Activated naive CD8-positive, alpha-beta T cell treated with anti-CD3 and anti-CD28 coated beads, Interleukin-2, amount 10 ng/mL, durations not matched to agents 7 days and 5 days (primary cell): ENCODE measurements at regions not wholly inside any gene's neighbourhood (a gene's known extent, or its start where the extent isn't known, plus 50 kb on each side); places are given as distances from the start of the nearest gene placed in this dataset.

ENCODE experiments used
- ATAC-seq: fragments of 150-1000 bp; cut with Tn5 transposase; one replicate; pipeline ENCODE4 v1.10.0; 2021; ENCODE audit warnings: low read depth, moderate library complexity
- POLR2A ChIA-PET: fragments of 350-600 bp; sonication (Branson Sonifier 250); formaldehyde crosslinking; loops from one replicate; lab custom pipeline; 2021; ENCODE audit warnings: antibody characterized with exemption; lab: Charles Lee
- DNase-seq: peaks from one replicate; pipeline ENCODE4 v3.0.0; 2021
- H3K27ac Mint-ChIP-seq: one replicate; pipeline ENCODE4 v1.8.0; 2022; ENCODE audit warnings: mild to moderate bottlenecking, mixed read lengths
- H3K27me3 Mint-ChIP-seq: one replicate; pipeline ENCODE4 v1.8.0; 2022; ENCODE audit warnings: mild to moderate bottlenecking, moderate library complexity, mixed read lengths
- H3K36me3 Mint-ChIP-seq: one replicate; pipeline ENCODE4 v1.8.0; 2021; ENCODE audit warnings: mild to moderate bottlenecking, mixed read lengths
- H3K4me1 Mint-ChIP-seq: one replicate; pipeline ENCODE4 v1.8.0; 2021; ENCODE audit warnings: mixed read lengths
- H3K4me3 Mint-ChIP-seq: one replicate; pipeline ENCODE4 v1.8.0; 2022; ENCODE audit warnings: mild to moderate bottlenecking, moderate library complexity, mixed read lengths
- H3K9me3 Mint-ChIP-seq: one replicate; pipeline ENCODE4 v1.8.0; 2021; ENCODE audit warnings: mixed read lengths

GRCh38 chr9:119868694-119869093 is 499.5 kb upstream of the BRINP1 start:
- Mint-ChIP-seq H3K27ac (no peak overlapping the region), H3K27me3 (no peaks in the 10 kb centered on the region), H3K9me3 (no peaks in the 10 kb centered on the region), H3K36me3 (no peaks in the 10 kb centered on the region), H3K4me3 (no peak overlapping the region), H3K4me1 (no peaks in the 10 kb centered on the region)
- DNase-seq: no peak
- ATAC-seq: no peak
- POLR2A ChIA-PET: no interaction called here

GRCh38 chr9:119861842-119862241 is 492.6 kb upstream of the BRINP1 start:
- H3K27ac Mint-ChIP-seq: no peak overlapping the region
- H3K36me3 Mint-ChIP-seq: no peaks in the 10 kb centered on the region
- no peak for DNase-seq
- no peak for ATAC-seq
- no peaks in the 10 kb centered on the region for H3K9me3 Mint-ChIP-seq
- POLR2A ChIA-PET: no interaction called here
- no peaks in the 10 kb centered on the region for H3K4me1 Mint-ChIP-seq
- no peaks in the 10 kb centered on the region for H3K27me3 Mint-ChIP-seq
- no peak overlapping the region for H3K4me3 Mint-ChIP-seq

- POLR2A ChIA-PET: no interaction called here
- no peak overlapping the region for H3K4me3 Mint-ChIP-seq
- ATAC-seq: no peak
- H3K9me3 Mint-ChIP-seq: no peaks in the 10 kb centered on the region
- H3K27ac Mint-ChIP-seq: no peak overlapping the region
- no peak for DNase-seq
- no peaks in the 10 kb centered on the region for H3K27me3 Mint-ChIP-seq
- H3K4me1 Mint-ChIP-seq: no peaks in the 10 kb centered on the region
- H3K36me3 Mint-ChIP-seq: no peaks in the 10 kb centered on the region
Measured at GRCh38 chr9:119859128-119859527, 489.9 kb upstream of the BRINP1 start.

- POLR2A ChIA-PET: no interaction called here
- Mint-ChIP-seq H3K36me3 (no peaks in the 10 kb centered on the region), H3K9me3 (no peaks in the 10 kb centered on the region), H3K4me1 (no peaks in the 10 kb centered on the region), H3K27ac (no peak overlapping the region), H3K4me3 (no peak overlapping the region), H3K27me3 (no peaks in the 10 kb centered on the region)
- no peak for DNase-seq
- no peak for ATAC-seq
Measured at GRCh38 chr9:119853126-119853525, 483.9 kb upstream of the BRINP1 start.

GRCh38 chr9:119852390-119852789 is 483.2 kb upstream of the BRINP1 start:
- Mint-ChIP-seq H3K27me3 (no peaks in the 10 kb centered on the region), H3K27ac (no peak overlapping the region), H3K4me1 (no peaks in the 10 kb centered on the region), H3K36me3 (no peaks in the 10 kb centered on the region), H3K4me3 (no peak overlapping the region), H3K9me3 (peaks cover 2% of the 10 kb centered on the region)
- no peak for ATAC-seq
- no peak for DNase-seq
- POLR2A ChIA-PET: no interaction called here

- DNase-seq: no peak
- POLR2A ChIA-PET: no interaction called here
- no peaks in the 10 kb centered on the region for H3K27me3 Mint-ChIP-seq
- H3K36me3 Mint-ChIP-seq: no peaks in the 10 kb centered on the region
- no peaks in the 10 kb centered on the region for H3K4me1 Mint-ChIP-seq
- ATAC-seq: no peak
- peaks cover 4% of the 10 kb centered on the region for H3K9me3 Mint-ChIP-seq
- no peak overlapping the region for H3K4me3 Mint-ChIP-seq
- H3K27ac Mint-ChIP-seq: no peak overlapping the region
Measured at GRCh38 chr9:119844431-119844830, 475.2 kb upstream of the BRINP1 start.

- ATAC-seq (no peak), DNase-seq (no peak)
- Mint-ChIP-seq H3K9me3 (no peaks in the 10 kb centered on the region), H3K4me1 (no peaks in the 10 kb centered on the region), H3K36me3 (no peaks in the 10 kb centered on the region), H3K27ac (no peak overlapping the region), H3K4me3 (no peak overlapping the region), H3K27me3 (no peaks in the 10 kb centered on the region)
- POLR2A ChIA-PET: no interaction called here
Measured at GRCh38 chr9:119841016-119841415, 471.8 kb upstream of the BRINP1 start.

- no peak for ATAC-seq
- H3K9me3 Mint-ChIP-seq: no peaks in the 10 kb centered on the region
- H3K27ac Mint-ChIP-seq: no peak overlapping the region
- H3K4me3 Mint-ChIP-seq: no peak overlapping the region
- no peak for DNase-seq
- no peaks in the 10 kb centered on the region for H3K4me1 Mint-ChIP-seq
- H3K36me3 Mint-ChIP-seq: no peaks in the 10 kb centered on the region
- POLR2A ChIA-PET: no interaction called here
- no peaks in the 10 kb centered on the region for H3K27me3 Mint-ChIP-seq
Measured at GRCh38 chr9:119839888-119840287, 470.7 kb upstream of the BRINP1 start.

- Mint-ChIP-seq H3K4me1 (no peaks in the 10 kb centered on the region), H3K4me3 (no peak overlapping the region), H3K27ac (no peak overlapping the region), H3K27me3 (no peaks in the 10 kb centered on the region), H3K9me3 (no peaks in the 10 kb centered on the region), H3K36me3 (no peaks in the 10 kb centered on the region)
- ATAC-seq (no peak), DNase-seq (no peak)
- POLR2A ChIA-PET: no interaction called here
Measured at GRCh38 chr9:119838210-119838609, 469.0 kb upstream of the BRINP1 start.

- Mint-ChIP-seq H3K36me3 (no peaks in the 10 kb centered on the region), H3K27ac (no peak overlapping the region), H3K27me3 (no peaks in the 10 kb centered on the region), H3K4me3 (no peak overlapping the region), H3K9me3 (no peaks in the 10 kb centered on the region), H3K4me1 (no peaks in the 10 kb centered on the region)
- POLR2A ChIA-PET: no interaction called here
- DNase-seq (no peak), ATAC-seq (no peak)
Measured at GRCh38 chr9:119836036-119836435, 466.8 kb upstream of the BRINP1 start.

- Mint-ChIP-seq H3K4me1 (no peaks in the 10 kb centered on the region), H3K27me3 (no peaks in the 10 kb centered on the region), H3K9me3 (no peaks in the 10 kb centered on the region), H3K27ac (no peak overlapping the region), H3K36me3 (no peaks in the 10 kb centered on the region), H3K4me3 (no peak overlapping the region)
- POLR2A ChIA-PET: no interaction called here
- ATAC-seq (no peak), DNase-seq (no peak)
Measured at GRCh38 chr9:119834064-119834620, 464.9 kb upstream of the BRINP1 start.

- Mint-ChIP-seq H3K4me1 (no peaks in the 10 kb centered on the region), H3K27me3 (no peaks in the 10 kb centered on the region), H3K27ac (no peak overlapping the region), H3K36me3 (no peaks in the 10 kb centered on the region), H3K9me3 (no peaks in the 10 kb centered on the region), H3K4me3 (no peak overlapping the region)
- DNase-seq (no peak), ATAC-seq (no peak)
- POLR2A ChIA-PET: no interaction called here
Measured at GRCh38 chr9:119831309-119831708, 462.1 kb upstream of the BRINP1 start.

GRCh38 chr9:119829748-119830147 is 460.5 kb upstream of the BRINP1 start:
- Mint-ChIP-seq H3K27ac (no peak overlapping the region), H3K4me3 (no peak overlapping the region), H3K27me3 (no peaks in the 10 kb centered on the region), H3K36me3 (no peaks in the 10 kb centered on the region), H3K4me1 (no peaks in the 10 kb centered on the region), H3K9me3 (no peaks in the 10 kb centered on the region)
- POLR2A ChIA-PET: no interaction called here
- DNase-seq: no peak
- ATAC-seq: no peak

- POLR2A ChIA-PET: no interaction called here
- no peaks in the 10 kb centered on the region for H3K9me3 Mint-ChIP-seq
Measured at GRCh38 chr9:119829186-119829585, 460.0 kb upstream of the BRINP1 start.

GRCh38 chr9:119827526-119827925 is 458.3 kb upstream of the BRINP1 start:
- Mint-ChIP-seq H3K27ac (no peak overlapping the region), H3K9me3 (no peaks in the 10 kb centered on the region), H3K27me3 (no peaks in the 10 kb centered on the region), H3K4me1 (no peaks in the 10 kb centered on the region), H3K4me3 (no peak overlapping the region), H3K36me3 (no peaks in the 10 kb centered on the region)
- POLR2A ChIA-PET: no interaction called here
- DNase-seq (no peak), ATAC-seq (no peak)

More at GRCh38 chr9:119829186-119829585, 460.0 kb upstream of the BRINP1 start:
- Mint-ChIP-seq H3K27me3 (no peaks in the 10 kb centered on the region), H3K4me3 (no peak overlapping the region), H3K36me3 (no peaks in the 10 kb centered on the region), H3K4me1 (no peaks in the 10 kb centered on the region), H3K27ac (no peak overlapping the region)
- DNase-seq (no peak), ATAC-seq (no peak)
